ENCODE measurements at regions not wholly inside any gene's neighbourhood (a gene's known extent, or its start where the extent isn't known, plus 50 kb on each side); places are given as distances from the start of the nearest gene placed in this dataset.

GRCh38 chr2:103896182-103896581, 957.7 kb upstream of the POU3F3 start:
- Mint-ChIP-seq H3K4me1 (ENCODE audit: low read depth) (no peaks in the 10 kb centered on the region), H3K36me3 (ENCODE audit: low read depth) (no peaks in the 10 kb centered on the region), H3K9me3 (no peaks in the 10 kb centered on the region), H3K4me3 (no peak overlapping the region), H3K27ac (no peak overlapping the region), H3K27me3 (no peaks in the 10 kb centered on the region)
- Histone ChIP-seq H3K4me3 (ENCODE audit: low read length) (no peak overlapping the region), H3K9me3 (ENCODE audit: control insufficient read depth in 1 of 2, insufficient read depth in 1 of 2, low read length in 2 of 2) (peaks cover 0 to 4% of the 10 kb centered on the region in 2 experiments), H3K36me3 (ENCODE audit: insufficient read depth, low read length) (no peaks in the 10 kb centered on the region), H3K27ac (ENCODE audit: low read depth in 1 of 2, low read length in 2 of 2) (no peak overlapping the region), H3K4me1 (ENCODE audit: insufficient read depth, low read length) (no peaks in the 10 kb centered on the region), H3K27me3 (ENCODE audit: control insufficient read depth in 1 of 2, insufficient read depth in 2 of 2, low read length in 2 of 2) (no peaks in the 10 kb centered on the region)
- POLR2A ChIA-PET: no interaction called here
- CTCF ChIA-PET: no interaction called here
- intact Hi-C loops (cut with DNase I, micrococcal nuclease): no loop called here
- TF ChIP-seq CTCF (IDR thresholded peaks at IDR 0.05): no peak
- ATAC-seq (ENCODE audit: poor library complexity) (no peak), DNase-seq (no peak)

DNA sequence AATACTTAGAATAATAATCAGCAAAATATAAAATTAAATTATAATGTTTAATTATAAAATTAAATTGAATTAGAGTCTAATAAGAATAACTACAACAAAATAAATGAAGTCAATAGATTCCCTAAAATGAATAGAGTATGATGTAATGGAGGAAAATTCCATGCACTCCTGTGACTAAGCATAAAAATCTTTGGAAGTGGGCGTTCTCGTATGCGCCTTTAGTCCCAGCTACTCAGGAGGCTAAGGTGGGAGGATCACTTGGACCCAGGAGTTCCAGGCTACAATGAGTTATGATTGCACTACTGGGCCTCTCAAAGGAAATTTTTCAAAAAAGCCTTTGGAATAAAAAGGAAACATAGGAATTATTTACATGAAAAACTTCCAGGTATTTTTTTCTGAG, 955.4 kb upstream of the POU3F3 start:
- Mint-ChIP-seq H3K36me3 (ENCODE audit: low read depth) (no peaks in the 10 kb centered on the region), H3K27ac (no peak overlapping the region), H3K4me3 (no peak overlapping the region), H3K27me3 (no peaks in the 10 kb centered on the region), H3K4me1 (ENCODE audit: low read depth) (no peaks in the 10 kb centered on the region), H3K9me3 (no peaks in the 10 kb centered on the region)
- ChIA-PET POLR2A (no interaction called here), CTCF (no interaction called here)
- Histone ChIP-seq H3K36me3 (ENCODE audit: insufficient read depth, low read length) (no peaks in the 10 kb centered on the region), H3K9me3 (ENCODE audit: control insufficient read depth in 1 of 2, insufficient read depth in 1 of 2, low read length in 2 of 2) (peaks cover 0 to 4% of the 10 kb centered on the region in 2 experiments), H3K4me1 (ENCODE audit: insufficient read depth, low read length) (no peaks in the 10 kb centered on the region), H3K27me3 (ENCODE audit: control insufficient read depth in 1 of 2, insufficient read depth in 2 of 2, low read length in 2 of 2) (no peaks in the 10 kb centered on the region), H3K27ac (ENCODE audit: low read depth in 1 of 2, low read length in 2 of 2) (no peak overlapping the region), H3K4me3 (ENCODE audit: low read length) (no peak overlapping the region)
- no peak for TF ChIP-seq CTCF (IDR thresholded peaks at IDR 0.05)
- no peak for DNase-seq
- ATAC-seq (ENCODE audit: poor library complexity): no peak
- intact Hi-C loops (cut with DNase I, micrococcal nuclease): no loop called here

- Histone ChIP-seq H3K4me3 (ENCODE audit: low read length) (no peak overlapping the region), H3K36me3 (ENCODE audit: insufficient read depth, low read length) (no peaks in the 10 kb centered on the region), H3K27me3 (ENCODE audit: control insufficient read depth in 1 of 2, insufficient read depth in 2 of 2, low read length in 2 of 2) (no peaks in the 10 kb centered on the region), H3K4me1 (ENCODE audit: insufficient read depth, low read length) (no peaks in the 10 kb centered on the region), H3K9me3 (ENCODE audit: control insufficient read depth in 1 of 2, insufficient read depth in 1 of 2, low read length in 2 of 2) (peaks cover 0 to 4% of the 10 kb centered on the region in 2 experiments), H3K27ac (ENCODE audit: low read depth in 1 of 2, low read length in 2 of 2) (no peak overlapping the region)
- peaks cover 7% of the 10 kb centered on the region for H3K9me3 Mint-ChIP-seq
- DNase-seq: no peak
- no peaks in the 10 kb centered on the region for H3K4me1 Mint-ChIP-seq (ENCODE audit: low read depth)
- ATAC-seq (ENCODE audit: poor library complexity): no peak
- no peak overlapping the region for H3K27ac Mint-ChIP-seq
- no peaks in the 10 kb centered on the region for H3K27me3 Mint-ChIP-seq
- TF ChIP-seq CTCF (IDR thresholded peaks at IDR 0.05): no peak
- POLR2A ChIA-PET: no interaction called here
- CTCF ChIA-PET: no interaction called here
- no peaks in the 10 kb centered on the region for H3K36me3 Mint-ChIP-seq (ENCODE audit: low read depth)
- H3K4me3 Mint-ChIP-seq: no peak overlapping the region
- intact Hi-C loops (cut with DNase I, micrococcal nuclease): no loop called here
These were observed 951.6 kb upstream of the POU3F3 start for GRCh38 chr2:103902347-103902746.
